ENCODE measurements at regions not wholly inside any gene's neighbourhood (a gene's known extent, or its start where the extent isn't known, plus 50 kb on each side); places are given as distances from the start of the nearest gene placed in this dataset.

DNA sequence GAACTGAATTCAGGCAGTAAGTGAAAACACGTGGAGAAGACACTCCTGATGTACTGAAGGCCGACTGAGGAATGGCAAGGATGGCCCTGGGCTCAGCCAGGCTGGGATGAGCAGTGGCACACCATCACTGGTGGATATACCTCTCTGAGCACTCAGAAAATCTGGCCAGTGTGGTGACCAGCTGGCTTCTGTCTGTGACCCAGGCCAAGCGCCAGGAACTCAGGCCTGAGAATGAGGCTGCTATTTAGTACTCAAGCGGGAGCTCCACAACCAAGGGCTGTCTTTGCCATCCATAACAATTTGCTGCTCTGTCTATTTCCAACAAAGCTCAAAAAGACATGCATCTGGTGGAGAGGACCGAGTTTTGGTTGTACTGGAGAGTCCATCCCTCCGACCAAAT, 586.3 kb downstream of the BCL11B start (continued):
- no peak for TF ChIP-seq CHD2 (IDR thresholded peaks at IDR 0.05; ENCODE audit: low read length, partially characterized antibody)

- H2AFZ ChIP-seq (ENCODE audit: low read depth): no peak overlapping the region
- no peak overlapping the region for H3K27ac ChIP-seq (ENCODE audit: low read depth in 2 of 2, low read length in 1 of 2)
- H3K79me2 ChIP-seq (ENCODE audit: insufficient read depth): no peaks in the 10 kb centered on the region
- 2% methylated on average over 3 of the region's 3 CpGs for WGBS (ENCODE audit: low lambda C conversion rate)
- no peaks in the 10 kb centered on the region for H3K9me3 ChIP-seq
- no peaks in the 10 kb centered on the region for H3K27me3 ChIP-seq (ENCODE audit: insufficient read depth)
- no peaks in the 10 kb centered on the region for H3K36me3 ChIP-seq (replicated peaks in 1 of 2; ENCODE audit: control insufficient read depth in 1 of 2, insufficient read depth in 2 of 2, low read length in 1 of 2)
- TF ChIP-seq, protein P1, sequence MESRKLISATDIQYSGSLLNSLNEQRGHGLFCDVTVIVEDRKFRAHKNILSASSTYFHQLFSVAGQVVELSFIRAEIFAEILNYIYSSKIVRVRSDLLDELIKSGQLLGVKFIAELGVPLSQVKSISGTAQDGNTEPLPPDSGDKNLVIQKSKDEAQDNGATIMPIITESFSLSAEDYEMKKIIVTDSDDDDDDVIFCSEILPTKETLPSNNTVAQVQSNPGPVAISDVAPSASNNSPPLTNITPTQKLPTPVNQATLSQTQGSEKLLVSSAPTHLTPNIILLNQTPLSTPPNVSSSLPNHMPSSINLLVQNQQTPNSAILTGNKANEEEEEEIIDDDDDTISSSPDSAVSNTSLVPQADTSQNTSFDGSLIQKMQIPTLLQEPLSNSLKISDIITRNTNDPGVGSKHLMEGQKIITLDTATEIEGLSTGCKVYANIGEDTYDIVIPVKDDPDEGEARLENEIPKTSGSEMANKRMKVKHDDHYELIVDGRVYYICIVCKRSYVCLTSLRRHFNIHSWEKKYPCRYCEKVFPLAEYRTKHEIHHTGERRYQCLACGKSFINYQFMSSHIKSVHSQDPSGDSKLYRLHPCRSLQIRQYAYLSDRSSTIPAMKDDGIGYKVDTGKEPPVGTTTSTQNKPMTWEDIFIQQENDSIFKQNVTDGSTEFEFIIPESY (IDR thresholded peaks at IDR 0.05; ENCODE audit: borderline replicate concordance, low read depth): no peak
- TF ChIP-seq REST (IDR thresholded peaks at IDR 0.05; ENCODE audit: low read depth, low read length) (no peak), GATA2 (CRISPR knock-in tag; IDR thresholded peaks at IDR 0.05) (no peak), MXI1 (IDR thresholded peaks at IDR 0.05; ENCODE audit: low read depth, low read length) (no peak), RXRA (IDR thresholded peaks at IDR 0.05; ENCODE audit: borderline replicate concordance, low read depth) (no peak), MAX (IDR thresholded peaks at IDR 0.05; ENCODE audit: low read depth) (no peak), GABPA (IDR thresholded peaks at IDR 0.05; ENCODE audit: low read depth) (no peak), FOSL2 (IDR thresholded peaks at IDR 0.05; ENCODE audit: borderline replicate concordance, low read depth) (no peak), YY1 (IDR thresholded peaks at IDR 0.05; ENCODE audit: low read depth) (no peak), NRF1 (IDR thresholded peaks at IDR 0.05; ENCODE audit: low read depth, low read length) (no peak), RCOR1 (IDR thresholded peaks at IDR 0.05; ENCODE audit: low read length) (no peak), TAF1 (IDR thresholded peaks at IDR 0.05; ENCODE audit: borderline replicate concordance, low read depth, low read length) (no peak), SIN3A (IDR thresholded peaks at IDR 0.05; ENCODE audit: borderline replicate concordance, low read depth, low read length) (no peak), USF2 (IDR thresholded peaks at IDR 0.05; ENCODE audit: borderline replicate concordance, low read depth, low read length) (no peak), FOXJ3 (CRISPR knock-in tag; IDR thresholded peaks at IDR 0.05) (no peak), RAD21 (IDR thresholded peaks at IDR 0.05; ENCODE audit: low read length) (no peak), IRF3 (IDR thresholded peaks at IDR 0.05; ENCODE audit: low read depth, low read length) (no peak), MEF2A (IDR thresholded peaks at IDR 0.05; ENCODE audit: borderline replicate concordance, low read depth) (no peak), TCF12 (IDR thresholded peaks at IDR 0.05) (no peak)
- TF ChIP-seq, protein P2, sequence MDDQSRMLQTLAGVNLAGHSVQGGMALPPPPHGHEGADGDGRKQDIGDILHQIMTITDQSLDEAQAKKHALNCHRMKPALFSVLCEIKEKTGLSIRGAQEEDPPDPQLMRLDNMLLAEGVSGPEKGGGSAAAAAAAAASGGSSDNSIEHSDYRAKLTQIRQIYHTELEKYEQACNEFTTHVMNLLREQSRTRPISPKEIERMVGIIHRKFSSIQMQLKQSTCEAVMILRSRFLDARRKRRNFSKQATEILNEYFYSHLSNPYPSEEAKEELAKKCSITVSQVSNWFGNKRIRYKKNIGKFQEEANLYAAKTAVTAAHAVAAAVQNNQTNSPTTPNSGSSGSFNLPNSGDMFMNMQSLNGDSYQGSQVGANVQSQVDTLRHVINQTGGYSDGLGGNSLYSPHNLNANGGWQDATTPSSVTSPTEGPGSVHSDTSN (IDR thresholded peaks at IDR 0.05): no peak
- H3K9me2 ChIP-seq: no peaks in the 10 kb centered on the region
- no peak for DNase-seq
- H3K4me3 ChIP-seq (ENCODE audit: low read depth in 2 of 2, low read length in 1 of 2): no peak overlapping the region
- H3K4me2 ChIP-seq: no peak overlapping the region
- ChIA-PET CTCF (no interaction called here), POLR2A (no interaction called here)
- H3K9ac ChIP-seq: no peak overlapping the region
- H3F3A ChIP-seq (replicated peaks; ENCODE audit: insufficient read depth): no peaks in the 10 kb centered on the region
- H4K20me1 ChIP-seq (ENCODE audit: insufficient read depth): no peaks in the 10 kb centered on the region
- no peaks in the 10 kb centered on the region for H3K4me1 ChIP-seq (ENCODE audit: control insufficient read depth in 1 of 2, insufficient read depth in 2 of 2, low read depth in 1 of 2, low read length in 1 of 2)
These were observed 583.6 kb downstream of the BCL11B start for GRCh38 chr14:98688446-98688845.

Data from SK-N-SH (cell line).